Bronchial epithelial cell (primary cell): ENCODE measurements at regions not wholly inside any gene's neighbourhood (a gene's known extent, or its start where the extent isn't known, plus 50 kb on each side); places are given as distances from the start of the nearest gene placed in this dataset.

ENCODE experiments used
- DNase-seq: peaks from one replicate; pipeline ENCODE4 v3.0.0-alpha.2; 2010; ENCODE audit warnings: low read depth
- FAIRE-seq: peaks from 2 replicates; lab custom pipeline; 2011; peaks lifted over from hg19 to GRCh38; lab: Jason Lieb, UNC
- H3K27me3 ChIP-seq: 2 replicates; pipeline ENCODE4 v1.5.1; 2011; ENCODE audit warnings: low read length; ENCODE audit not compliant: control insufficient read depth, insufficient read depth
- H3K36me3 ChIP-seq: 2 replicates; pipeline ENCODE4 v1.5.1; 2011; ENCODE audit warnings: low read length; ENCODE audit not compliant: control insufficient read depth, insufficient read depth
- H3K4me3 ChIP-seq: 2 replicates; pipeline ENCODE4 v1.5.1; 2011; ENCODE audit warnings: mild to moderate bottlenecking, low read depth, low read length, control low read depth
- CTCF ChIP-seq: IDR thresholded peaks from 2 replicates; pipeline ENCODE4 v1.5.1; 2011; ENCODE audit warnings: mild to moderate bottlenecking, moderate library complexity, low read length, control low read depth, inconsistent platforms; ENCODE audit not compliant: insufficient read depth, severe bottlenecking

DNA sequence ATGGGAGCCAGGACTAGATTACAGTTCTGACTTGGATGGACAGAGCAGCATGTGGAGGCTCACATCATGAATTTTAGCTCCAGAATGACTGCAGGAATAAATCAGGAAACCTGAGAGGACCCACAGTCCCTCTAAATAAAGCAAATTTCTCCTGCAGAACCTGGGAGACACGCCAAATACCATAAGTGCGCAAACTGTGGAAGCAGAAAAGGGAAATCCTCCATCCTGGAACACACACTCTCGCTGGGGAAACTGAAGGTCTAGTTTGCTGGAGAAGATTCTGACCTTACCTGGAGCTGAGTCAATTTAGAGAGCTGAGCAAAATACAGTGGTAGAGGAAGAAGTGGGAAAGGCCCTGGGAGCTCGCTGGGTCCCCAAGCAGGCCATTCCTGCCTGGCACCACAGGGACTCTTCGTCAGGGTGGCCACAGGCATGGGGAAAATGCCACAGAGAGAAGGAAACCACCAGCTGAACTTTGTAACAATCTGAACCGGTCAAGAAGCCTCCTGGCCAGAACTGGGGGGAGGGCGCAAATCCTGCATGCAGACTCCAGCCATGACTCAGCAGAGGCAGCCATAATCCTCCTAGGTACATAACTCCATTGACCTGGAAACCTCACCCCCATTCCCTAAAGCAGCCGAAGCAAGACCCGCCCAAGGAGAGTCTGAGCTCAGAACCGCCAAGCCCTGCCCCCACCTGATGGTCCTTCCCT, 390.9 kb downstream of the LRRC70 start:
- no peak for DNase-seq
- Histone ChIP-seq H3K36me3 (no peaks in the 10 kb centered on the region), H3K4me3 (no peak overlapping the region), H3K27me3 (no peaks in the 10 kb centered on the region)
- FAIRE-seq = no peak
- no peak for TF ChIP-seq CTCF

- DNase-seq (no peak), FAIRE-seq (no peak)
- Histone ChIP-seq H3K36me3 (no peaks in the 10 kb centered on the region), H3K27me3 (no peaks in the 10 kb centered on the region), H3K4me3 (no peak overlapping the region)
- no peak for TF ChIP-seq CTCF
Observed at GRCh38 chr5:62964428-62964827, 385.8 kb downstream of the LRRC70 start.

GRCh38 chr5:62960781-62961180, 382.2 kb downstream of the LRRC70 start:
- Histone ChIP-seq H3K36me3 (no peaks in the 10 kb centered on the region), H3K4me3 (no peak overlapping the region), H3K27me3 (no peaks in the 10 kb centered on the region)
- no peak for DNase-seq
- no peak for FAIRE-seq
- TF ChIP-seq CTCF = no peak

GRCh38 chr5:62956597-62956996, 378.0 kb downstream of the LRRC70 start:
- H3K27me3 ChIP-seq = no peaks in the 10 kb centered on the region
- TF ChIP-seq CTCF = no peak
- no peaks in the 10 kb centered on the region for H3K36me3 ChIP-seq
- DNase-seq (no peak), FAIRE-seq (no peak)
- H3K4me3 ChIP-seq = no peak overlapping the region

DNA sequence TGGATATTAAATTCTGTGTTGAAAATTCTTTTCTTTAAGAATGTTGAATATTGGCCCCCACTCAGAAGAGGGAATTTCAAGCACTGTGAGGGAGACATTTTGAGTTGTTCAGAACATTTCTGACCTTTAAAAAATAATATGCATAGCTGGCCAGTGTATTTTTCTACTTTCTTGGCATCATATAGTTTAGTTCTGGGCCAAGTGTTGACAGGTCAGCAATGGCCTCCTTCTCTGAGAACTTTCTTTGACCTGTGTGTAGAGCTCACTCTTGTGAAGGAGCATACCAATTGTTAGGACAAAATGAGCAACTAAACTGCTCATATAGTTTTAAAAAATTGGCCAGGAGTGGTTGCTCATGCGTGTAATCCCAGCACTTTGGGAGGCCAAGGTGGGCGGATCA, 376.0 kb downstream of the LRRC70 start:
- FAIRE-seq = no peak
- Histone ChIP-seq H3K36me3 (no peaks in the 10 kb centered on the region), H3K27me3 (no peaks in the 10 kb centered on the region), H3K4me3 (no peak overlapping the region)
- TF ChIP-seq CTCF = no peak
- DNase-seq = no peak

DNA sequence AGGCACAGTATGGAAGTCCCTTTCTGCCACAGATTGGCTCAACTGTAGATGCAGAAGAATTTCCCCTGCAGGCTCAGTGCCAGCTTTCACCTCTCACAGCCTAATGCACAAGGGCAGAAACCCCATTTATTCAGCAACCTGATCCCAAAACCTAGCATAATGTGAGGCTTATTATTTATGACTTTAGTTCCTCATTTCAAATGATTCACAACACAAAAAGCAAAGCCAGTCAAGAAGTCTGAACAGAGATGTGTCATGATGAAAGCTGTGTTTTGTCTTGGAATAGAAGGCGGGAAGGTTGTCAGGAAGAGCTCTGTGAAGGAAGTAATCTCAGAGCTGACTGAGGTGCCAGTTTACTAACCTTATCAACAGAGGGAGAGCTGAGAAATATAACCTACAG, 369.7 kb downstream of the LRRC70 start:
- DNase-seq = no peak
- Histone ChIP-seq H3K4me3 (no peak overlapping the region), H3K27me3 (no peaks in the 10 kb centered on the region), H3K36me3 (no peaks in the 10 kb centered on the region)
- no peak for FAIRE-seq
- no peak for TF ChIP-seq CTCF
